ENCODE measurements at regions not wholly inside any gene's neighbourhood (a gene's known extent, or its start where the extent isn't known, plus 50 kb on each side); places are given as distances from the start of the nearest gene placed in this dataset.

GRCh38 chr21:20698585-20698984 lies 299.6 kb upstream of the NCAM2 start:
- Histone ChIP-seq H3K9me3 (ENCODE audit: control insufficient read depth in 4 of 4, insufficient read depth in 3 of 4, low read length in 3 of 4) (peaks cover 0 to 2% (median 0%) of the 10 kb centered on the region in 4 donors), H3K9ac (ENCODE audit: insufficient read depth in 1 of 2, low read length in 2 of 2) (no peak overlapping the region), H3K4me3 (no peak overlapping the region), H3K4me1 (ENCODE audit: control insufficient read depth in 5 of 5, insufficient read depth in 5 of 5, low read length in 5 of 5) (no peaks in the 10 kb centered on the region), H3K27me3 (ENCODE audit: control insufficient read depth in 3 of 3, insufficient read depth in 3 of 3, low read length in 2 of 3) (no peaks in the 10 kb centered on the region), H3K27ac (ENCODE audit: low read depth in 1 of 2, low read length in 1 of 2) (no peak overlapping the region), H3K36me3 (ENCODE audit: control insufficient read depth in 4 of 4, insufficient read depth in 4 of 4, low read length in 4 of 4) (no peaks in the 10 kb centered on the region)
- no peak for ATAC-seq (ENCODE audit: insufficient read depth, low FRiP score)
- no peak for DNase-seq
- no peak for TF ChIP-seq CTCF (IDR thresholded peaks at IDR 0.05; ENCODE audit: control extremely low read depth, extremely low read depth)
- WGBS, 2 donors: 83 to 92% methylated on average over 1 of the region's 1 CpG

- WGBS, 2 donors: 92 to 93% methylated on average over 6 of the region's 6 CpGs
- Histone ChIP-seq H3K4me3 (no peak overlapping the region), H3K36me3 (ENCODE audit: control insufficient read depth in 4 of 4, insufficient read depth in 4 of 4, low read length in 4 of 4) (no peaks in the 10 kb centered on the region), H3K27ac (ENCODE audit: low read depth in 1 of 2, low read length in 1 of 2) (no peak overlapping the region), H3K27me3 (ENCODE audit: control insufficient read depth in 3 of 3, insufficient read depth in 3 of 3, low read length in 2 of 3) (no peaks in the 10 kb centered on the region), H3K9me3 (ENCODE audit: control insufficient read depth in 4 of 4, insufficient read depth in 3 of 4, low read length in 3 of 4) (peaks cover 0 to 2% (median 0%) of the 10 kb centered on the region in 4 donors), H3K9ac (ENCODE audit: insufficient read depth in 1 of 2, low read length in 2 of 2) (no peak overlapping the region), H3K4me1 (ENCODE audit: control insufficient read depth in 5 of 5, insufficient read depth in 5 of 5, low read length in 5 of 5) (no peaks in the 10 kb centered on the region)
- TF ChIP-seq CTCF (IDR thresholded peaks at IDR 0.05; ENCODE audit: control extremely low read depth, extremely low read depth): no peak
- DNase-seq: no peak
- ATAC-seq (ENCODE audit: insufficient read depth, low FRiP score): no peak
Observed at GRCh38 chr21:20701235-20701634, 297.0 kb upstream of the NCAM2 start.

- H3K9me3 ChIP-seq (ENCODE audit: control insufficient read depth in 4 of 4, insufficient read depth in 3 of 4, low read length in 3 of 4): peaks cover 0 to 2% (median 0%) of the 10 kb centered on the region in 4 donors
- H3K4me1 ChIP-seq (ENCODE audit: control insufficient read depth in 5 of 5, insufficient read depth in 5 of 5, low read length in 5 of 5): no peaks in the 10 kb centered on the region
- WGBS, 2 donors: 56 to 74% methylated on average over 4 of the region's 4 CpGs
- H3K27ac ChIP-seq (ENCODE audit: low read depth in 1 of 2, low read length in 1 of 2): no peak overlapping the region
- ATAC-seq (ENCODE audit: insufficient read depth, low FRiP score) (no peak), DNase-seq (no peak)
- H3K27me3 ChIP-seq (ENCODE audit: control insufficient read depth in 3 of 3, insufficient read depth in 3 of 3, low read length in 2 of 3): no peaks in the 10 kb centered on the region
- H3K36me3 ChIP-seq (ENCODE audit: control insufficient read depth in 4 of 4, insufficient read depth in 4 of 4, low read length in 4 of 4): no peaks in the 10 kb centered on the region
- H3K9ac ChIP-seq (ENCODE audit: insufficient read depth in 1 of 2, low read length in 2 of 2): no peak overlapping the region
- H3K4me3 ChIP-seq: no peak overlapping the region
- TF ChIP-seq CTCF (IDR thresholded peaks at IDR 0.05; ENCODE audit: control extremely low read depth, extremely low read depth): no peak
Observed at GRCh38 chr21:20703112-20703767, 295.0 kb upstream of the NCAM2 start.

GRCh38 chr21:20720623-20721022 lies 277.6 kb upstream of the NCAM2 start:
- Histone ChIP-seq H3K27me3 (ENCODE audit: control insufficient read depth in 3 of 3, insufficient read depth in 3 of 3, low read length in 2 of 3) (no peaks in the 10 kb centered on the region), H3K27ac (ENCODE audit: low read depth in 1 of 2, low read length in 1 of 2) (no peak overlapping the region), H3K4me3 (no peak overlapping the region), H3K36me3 (ENCODE audit: control insufficient read depth in 4 of 4, insufficient read depth in 4 of 4, low read length in 4 of 4) (no peaks in the 10 kb centered on the region), H3K9me3 (ENCODE audit: control insufficient read depth in 4 of 4, insufficient read depth in 3 of 4, low read length in 3 of 4) (peaks cover 0 to 1% (median 0%) of the 10 kb centered on the region in 4 donors), H3K9ac (ENCODE audit: insufficient read depth in 1 of 2, low read length in 2 of 2) (no peak overlapping the region), H3K4me1 (ENCODE audit: control insufficient read depth in 5 of 5, insufficient read depth in 5 of 5, low read length in 5 of 5) (no peaks in the 10 kb centered on the region)
- DNase-seq (no peak), ATAC-seq (ENCODE audit: insufficient read depth, low FRiP score) (no peak)
- WGBS, 2 donors: 37 to 45% methylated on average over 2 of the region's 2 CpGs
- no peak for TF ChIP-seq CTCF (IDR thresholded peaks at IDR 0.05; ENCODE audit: control extremely low read depth, extremely low read depth)

Data from lung (tissue), 11 donors.